ENCODE measurements at regions not wholly inside any gene's neighbourhood (a gene's known extent, or its start where the extent isn't known, plus 50 kb on each side); places are given as distances from the start of the nearest gene placed in this dataset.

GRCh38 chr17:79417476-79417988 lies 193.3 kb downstream of the RBFOX3 start:
- no peak for TF ChIP-seq CTCF (IDR thresholded peaks at IDR 0.05)
- TF ChIP-seq POLR2A (IDR thresholded peaks at IDR 0.05): no peak
- Histone ChIP-seq H3K9me3 (no peaks in the 10 kb centered on the region), H3K4me3 (no peak overlapping the region), H3K4me1 (no peaks in the 10 kb centered on the region), H3K36me3 (no peaks in the 10 kb centered on the region), H3K27me3 (no peaks in the 10 kb centered on the region), H3K27ac (no peak overlapping the region)
- ATAC-seq: no peak
- WGBS (ENCODE audit: insufficient coverage, low coverage, low lambda C conversion rate, missing lambda C conversion rate): 65% methylated on average over 11 of the region's 14 CpGs
- intact Hi-C loops (cut with DNase I): no loop called here
- no peak for DNase-seq

- Histone ChIP-seq H3K4me1 (no peaks in the 10 kb centered on the region), H3K9me3 (no peaks in the 10 kb centered on the region), H3K4me3 (no peak overlapping the region), H3K27me3 (no peaks in the 10 kb centered on the region), H3K27ac (no peak overlapping the region), H3K36me3 (no peaks in the 10 kb centered on the region)
- intact Hi-C loops (cut with DNase I): no loop called here
- ATAC-seq (no peak), DNase-seq (no peak)
- no peak for TF ChIP-seq CTCF (IDR thresholded peaks at IDR 0.05)
- TF ChIP-seq POLR2A (IDR thresholded peaks at IDR 0.05): no peak
- WGBS (ENCODE audit: insufficient coverage, low coverage, low lambda C conversion rate, missing lambda C conversion rate): 50% methylated on average over 2 of the region's 9 CpGs
These were observed 194.9 kb downstream of the RBFOX3 start for GRCh38 chr17:79415909-79416308.

- H3K27me3 ChIP-seq: no peaks in the 10 kb centered on the region
- H3K4me1 ChIP-seq: no peaks in the 10 kb centered on the region
- no peak for ATAC-seq
- H3K27ac ChIP-seq: no peak overlapping the region
- no peaks in the 10 kb centered on the region for H3K9me3 ChIP-seq
- intact Hi-C loops (cut with DNase I): no loop called here
- WGBS (ENCODE audit: insufficient coverage, low coverage, low lambda C conversion rate, missing lambda C conversion rate): 20% methylated on average over 5 of the region's 13 CpGs
- H3K4me3 ChIP-seq: no peak overlapping the region
- no peaks in the 10 kb centered on the region for H3K36me3 ChIP-seq
- no peak for DNase-seq
- TF ChIP-seq POLR2A (IDR thresholded peaks at IDR 0.05) (no peak), CTCF (IDR thresholded peaks at IDR 0.05) (no peak)
These were observed 195.5 kb downstream of the RBFOX3 start for GRCh38 chr17:79415365-79415764.

- no peak for DNase-seq
- H3K4me3 ChIP-seq: no peak overlapping the region
- ATAC-seq: no peak
- no peaks in the 10 kb centered on the region for H3K4me1 ChIP-seq
- intact Hi-C loops (cut with DNase I): no loop called here
- H3K27me3 ChIP-seq: no peaks in the 10 kb centered on the region
- no peaks in the 10 kb centered on the region for H3K36me3 ChIP-seq
- H3K27ac ChIP-seq: no peak overlapping the region
- TF ChIP-seq POLR2A (IDR thresholded peaks at IDR 0.05) (no peak), CTCF (IDR thresholded peaks at IDR 0.05) (no peak)
- 10% methylated on average over 6 of the region's 16 CpGs for WGBS (ENCODE audit: insufficient coverage, low coverage, low lambda C conversion rate, missing lambda C conversion rate)
- H3K9me3 ChIP-seq: no peaks in the 10 kb centered on the region
These were observed 196.0 kb downstream of the RBFOX3 start for GRCh38 chr17:79414793-79415211.
